Upper lobe of left lung (tissue), 6 donors: ENCODE measurements at regions not wholly inside any gene's neighbourhood (a gene's known extent, or its start where the extent isn't known, plus 50 kb on each side); places are given as distances from the start of the nearest gene placed in this dataset.

Experiments
- ATAC-seq, 2 donors: fragments of 200-7000 bp; cut with Tn5 transposase; one replicate each; pipeline ENCODE4 v1.9.1; 2022; ENCODE audit warnings: mild to moderate bottlenecking in 2 of 2, moderate library complexity in 2 of 2; ENCODE audit not compliant: low FRiP score in 2 of 2
- DNase-seq, 2 donors: peaks; one replicate each; pipeline ENCODE4 v3.0.0-alpha.2; 2019 to 2020
- H3K27ac ChIP-seq, 4 donors: fragments of 200-600 bp; sonication (generic); one replicate each; pipeline ENCODE4 v1.5.1; 2016 to 2019
- H3K27me3 ChIP-seq, 4 donors: fragments of 200-600 bp; sonication (generic); one replicate each; pipeline ENCODE4 v1.5.1; 2017 to 2019
- H3K36me3 ChIP-seq, 4 donors: fragments of 200-600 bp; sonication (generic); one replicate each; pipeline ENCODE4 v1.5.1; 2016 to 2019
- H3K4me1 ChIP-seq, 4 donors: fragments of 200-600 bp; sonication (generic); one replicate each; pipeline ENCODE4 v1.5.1; 2018 to 2019
- H3K4me3 ChIP-seq, 4 donors: fragments of 200-600 bp; sonication (generic); one replicate each; pipeline ENCODE4 v1.5.1; 2017 to 2019; ENCODE audit warnings: mild to moderate bottlenecking in 2 of 4, moderate library complexity in 1 of 4
- H3K9me3 ChIP-seq, 4 donors: fragments of 200-600 bp; sonication (generic); one replicate each; pipeline ENCODE4 v1.5.1; 2018 to 2019
- EP300 ChIP-seq, 4 donors: sonication (generic); formaldehyde crosslinking; IDR thresholded peaks; one replicate each; pipeline ENCODE4 v1.5.1; 2017; ENCODE audit warnings: antibody characterized with exemption in 4 of 4, control low read depth in 2 of 4
- POLR2A ChIP-seq, 4 donors: fragments of 450-650 bp; IDR thresholded peaks; one replicate each; pipeline ENCODE4 v1.5.1; 2016 to 2017; ENCODE audit warnings: antibody characterized with exemption in 4 of 4, mild to moderate bottlenecking in 2 of 4
- POLR2AphosphoS5 ChIP-seq, 2 donors: sonication (generic); formaldehyde crosslinking; IDR thresholded peaks; one replicate each; pipeline ENCODE4 v1.5.1; 2017; ENCODE audit warnings: antibody characterized with exemption in 2 of 2
- WGBS, 2 donors: methylation state at CpG; one replicate each; pipeline ENCODE4 v1.1.5; 2017 to 2018; 5-methylcytosine and 5-hydroxymethylcytosine counted together
- TF ChIP-seq, protein P1 (sequence below), 6 experiments: fragments of 450-650 bp in 4 of 6; fragments of 200-600 bp in 2 of 6; sonication (generic) in 2 of 6; IDR thresholded peaks; one replicate each; pipeline ENCODE4 v1.5.1; 2016 to 2019; ENCODE audit warnings: antibody characterized with exemption in 6 of 6
- donor health status: DM: no; HTN: no; CAD: no; lungs with moderate emphysema.
- donor health status: DM: no; HTN: yes; CAD: no; lungs with severe emphysema.

DNA sequence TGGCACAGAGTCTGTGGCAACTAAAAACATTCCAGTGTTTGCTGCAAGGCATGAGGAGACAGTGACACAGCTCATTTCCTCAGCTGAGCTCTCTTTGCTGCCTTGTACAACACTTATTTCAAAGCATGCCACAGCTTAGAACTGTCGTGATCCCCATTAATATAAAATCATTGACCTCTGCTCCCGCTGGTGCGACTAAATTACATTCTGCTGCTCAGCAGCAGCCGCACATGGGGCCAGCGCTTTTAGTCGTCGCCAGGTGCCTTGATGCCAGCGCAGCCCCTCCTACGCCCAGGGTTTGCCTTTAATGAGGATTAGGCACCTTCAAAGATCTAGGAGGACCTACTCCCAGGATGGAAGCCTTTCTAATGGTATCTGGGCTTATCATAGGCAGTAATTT lies 717.9 kb upstream of the POU3F2 start:
- Histone ChIP-seq H3K27me3 (no peaks in the 10 kb centered on the region), H3K4me1 (no peaks in the 10 kb centered on the region), H3K9me3 (no peaks in the 10 kb centered on the region), H3K27ac (no peak overlapping the region), H3K36me3 (no peaks in the 10 kb centered on the region), H3K4me3 (no peak overlapping the region)
- ATAC-seq (no peak), DNase-seq (peak in 1 of 2 donors; percentile 38)
- 77 to 84% methylated on average over 9 of the region's 9 CpGs for WGBS, 2 donors
- TF ChIP-seq EP300 (IDR thresholded peaks at IDR 0.05) (no peak), POLR2A (IDR thresholded peaks at IDR 0.05) (no peak), POLR2AphosphoS5 (IDR thresholded peaks at IDR 0.05) (no peak)
- TF ChIP-seq, protein P1, sequence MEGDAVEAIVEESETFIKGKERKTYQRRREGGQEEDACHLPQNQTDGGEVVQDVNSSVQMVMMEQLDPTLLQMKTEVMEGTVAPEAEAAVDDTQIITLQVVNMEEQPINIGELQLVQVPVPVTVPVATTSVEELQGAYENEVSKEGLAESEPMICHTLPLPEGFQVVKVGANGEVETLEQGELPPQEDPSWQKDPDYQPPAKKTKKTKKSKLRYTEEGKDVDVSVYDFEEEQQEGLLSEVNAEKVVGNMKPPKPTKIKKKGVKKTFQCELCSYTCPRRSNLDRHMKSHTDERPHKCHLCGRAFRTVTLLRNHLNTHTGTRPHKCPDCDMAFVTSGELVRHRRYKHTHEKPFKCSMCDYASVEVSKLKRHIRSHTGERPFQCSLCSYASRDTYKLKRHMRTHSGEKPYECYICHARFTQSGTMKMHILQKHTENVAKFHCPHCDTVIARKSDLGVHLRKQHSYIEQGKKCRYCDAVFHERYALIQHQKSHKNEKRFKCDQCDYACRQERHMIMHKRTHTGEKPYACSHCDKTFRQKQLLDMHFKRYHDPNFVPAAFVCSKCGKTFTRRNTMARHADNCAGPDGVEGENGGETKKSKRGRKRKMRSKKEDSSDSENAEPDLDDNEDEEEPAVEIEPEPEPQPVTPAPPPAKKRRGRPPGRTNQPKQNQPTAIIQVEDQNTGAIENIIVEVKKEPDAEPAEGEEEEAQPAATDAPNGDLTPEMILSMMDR (IDR thresholded peaks at IDR 0.05), result no peak

DNA sequence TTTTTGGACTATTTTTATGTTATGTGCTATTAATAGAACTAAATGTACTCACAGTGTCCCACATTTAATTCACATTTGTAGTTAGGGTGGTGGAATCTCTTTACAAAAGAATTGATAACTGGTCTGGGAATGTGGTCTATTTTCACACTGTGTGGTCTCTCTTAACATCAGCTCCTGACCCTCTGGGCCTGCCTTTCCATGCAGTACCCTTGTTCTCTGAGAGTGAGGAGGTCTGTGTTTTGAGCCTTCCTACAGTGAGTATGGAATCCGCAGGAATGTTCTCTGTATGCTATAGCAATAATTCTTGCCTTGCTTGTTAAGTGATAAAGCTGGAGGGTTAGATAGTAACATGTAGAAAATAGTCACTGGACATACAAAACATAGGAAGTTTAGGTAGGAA lies 717.3 kb upstream of the POU3F2 start:
- Histone ChIP-seq H3K27ac (no peak overlapping the region), H3K27me3 (no peaks in the 10 kb centered on the region), H3K9me3 (no peaks in the 10 kb centered on the region), H3K4me1 (no peaks in the 10 kb centered on the region), H3K36me3 (no peaks in the 10 kb centered on the region), H3K4me3 (no peak overlapping the region)
- no peak for TF ChIP-seq POLR2AphosphoS5 (IDR thresholded peaks at IDR 0.05)
- no peak for TF ChIP-seq POLR2A (IDR thresholded peaks at IDR 0.05)
- no peak for TF ChIP-seq EP300 (IDR thresholded peaks at IDR 0.05)
- TF ChIP-seq, protein P1 (IDR thresholded peaks at IDR 0.05), result no peak
- DNase-seq, result no peak
- no peak for ATAC-seq
- 31 to 91% methylated on average over 1 of the region's 1 CpG for WGBS, 2 donors

DNA sequence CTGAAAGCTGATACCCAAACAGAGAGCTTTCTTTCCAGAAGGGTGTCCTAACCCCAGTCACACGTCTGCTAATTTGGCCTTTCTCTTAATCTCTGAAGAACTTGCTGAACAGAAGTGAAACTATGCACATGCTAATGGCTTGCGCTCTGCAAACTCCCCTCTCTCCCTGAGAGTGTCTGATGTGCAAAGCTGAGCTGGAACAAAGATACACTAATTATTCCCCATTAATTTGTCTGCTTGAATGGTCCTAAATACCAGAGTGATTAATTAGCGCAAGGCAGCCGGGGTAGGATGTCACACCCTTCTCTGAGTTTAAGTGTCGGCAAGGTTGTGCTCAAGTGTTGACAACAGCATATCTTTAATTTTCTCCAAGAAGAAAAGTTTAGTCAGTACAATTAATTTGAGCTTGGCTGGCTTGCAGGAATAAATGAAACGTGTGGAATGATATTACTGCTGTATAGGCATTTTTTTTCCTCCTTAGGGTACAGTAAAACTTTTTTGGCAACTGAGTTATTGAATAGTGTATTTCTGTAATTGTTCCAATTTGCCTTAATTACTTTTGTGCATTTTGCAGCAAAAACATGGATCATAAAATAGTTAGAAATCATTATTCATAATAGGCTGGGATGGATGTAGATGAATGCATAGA lies 715.9 kb upstream of the POU3F2 start:
- Histone ChIP-seq H3K4me3 (no peak overlapping the region), H3K4me1 (no peaks in the 10 kb centered on the region), H3K9me3 (no peaks in the 10 kb centered on the region), H3K27ac (no peak overlapping the region), H3K36me3 (no peaks in the 10 kb centered on the region), H3K27me3 (no peaks in the 10 kb centered on the region)
- DNase-seq (no peak), ATAC-seq (no peak)
- TF ChIP-seq POLR2A (IDR thresholded peaks at IDR 0.05) (no peak), EP300 (IDR thresholded peaks at IDR 0.05) (no peak), POLR2AphosphoS5 (IDR thresholded peaks at IDR 0.05) (no peak)
- TF ChIP-seq, protein P1 (IDR thresholded peaks at IDR 0.05), result no peak
- WGBS, 2 donors, result 51 to 60% methylated on average over 6 of the region's 6 CpGs

DNA sequence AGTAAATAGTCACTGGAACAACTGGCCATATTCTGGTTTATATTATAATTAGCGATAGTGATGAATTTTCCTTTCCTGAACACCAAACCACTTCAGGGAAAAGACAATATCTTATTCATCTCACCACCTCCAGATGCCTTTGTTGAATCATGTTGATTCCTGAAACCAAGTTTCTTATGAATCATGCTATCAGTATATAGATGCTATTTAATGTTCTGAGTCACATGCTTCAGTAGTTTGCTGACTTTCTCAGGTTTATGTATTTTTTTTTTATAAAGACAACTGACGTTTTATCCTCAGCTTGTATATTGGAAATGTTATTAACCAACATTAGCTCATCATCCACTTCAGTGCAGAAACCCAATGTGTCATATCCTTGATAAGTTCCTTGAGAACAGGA lies 710.2 kb upstream of the POU3F2 start:
- Histone ChIP-seq H3K9me3 (no peaks in the 10 kb centered on the region), H3K27ac (no peak overlapping the region), H3K4me1 (no peaks in the 10 kb centered on the region), H3K36me3 (no peaks in the 10 kb centered on the region), H3K4me3 (no peak overlapping the region), H3K27me3 (no peaks in the 10 kb centered on the region)
- ATAC-seq, result no peak
- TF ChIP-seq POLR2AphosphoS5 (IDR thresholded peaks at IDR 0.05), result no peak
- TF ChIP-seq, protein P1 (IDR thresholded peaks at IDR 0.05), result no peak
- TF ChIP-seq EP300 (IDR thresholded peaks at IDR 0.05), result no peak
- TF ChIP-seq POLR2A (IDR thresholded peaks at IDR 0.05), result no peak
- 82 to 84% methylated on average over 2 of the region's 2 CpGs for WGBS, 2 donors
- no peak for DNase-seq
